GM19467 (cell line): ENCODE measurements at regions not wholly inside any gene's neighbourhood (a gene's known extent, or its start where the extent isn't known, plus 50 kb on each side); places are given as distances from the start of the nearest gene placed in this dataset.
"Not testable (repeated sequence)": the region's sequence is repeated elsewhere in the genome, so short reads cannot be mapped to it uniquely, and the experiment has no call there.

Source experiments
- ATAC-seq: cut with Tn5 transposase; IDR thresholded peaks from one replicate; pipeline ENCODE4 v1.9.1; 2021; ENCODE audit warnings: mild to moderate bottlenecking, moderate library complexity; ENCODE audit not compliant: unreplicated experiment

GRCh38 chr1:61581251-61581650 lies 143.7 kb downstream of the TM2D1 start:
- ATAC-seq, result no peak

- no peak for ATAC-seq
These were observed 144.5 kb downstream of the TM2D1 start for GRCh38 chr1:61580417-61580816.

GRCh38 chr1:61579802-61580201 lies 145.1 kb downstream of the TM2D1 start:
- ATAC-seq, result no peak

- ATAC-seq, result no peak
These were observed 152.9 kb downstream of the TM2D1 start for GRCh38 chr1:61572046-61572445.

GRCh38 chr1:61570191-61570590 lies 154.8 kb downstream of the TM2D1 start:
- ATAC-seq, result no peak

GRCh38 chr1:61569303-61569621 lies 155.7 kb downstream of the TM2D1 start:
- no peak for ATAC-seq

GRCh38 chr1:61568460-61569302 lies 156.3 kb downstream of the TM2D1 start:
- ATAC-seq, result no peak

GRCh38 chr1:61566177-61566576 lies 158.8 kb downstream of the TM2D1 start:
- ATAC-seq, result no peak

- ATAC-seq, result no peak
These were observed 161.3 kb downstream of the TM2D1 start for GRCh38 chr1:61563611-61564010.

- ATAC-seq, result no peak
These were observed 163.3 kb downstream of the TM2D1 start for GRCh38 chr1:61561666-61562065.

- no peak for ATAC-seq
These were observed 164.6 kb downstream of the TM2D1 start for GRCh38 chr1:61560385-61560784.

GRCh38 chr1:61556631-61557030 lies 168.3 kb downstream of the TM2D1 start:
- ATAC-seq, result no peak

GRCh38 chr1:61552630-61553305 lies 172.2 kb downstream of the TM2D1 start:
- no peak for ATAC-seq

GRCh38 chr1:61547302-61547701 lies 177.6 kb downstream of the TM2D1 start:
- not testable (repeated sequence) for ATAC-seq

- ATAC-seq, result not testable (repeated sequence)
These were observed 180.1 kb downstream of the TM2D1 start for GRCh38 chr1:61544870-61545269.

- ATAC-seq, result not testable (repeated sequence)
These were observed 181.4 kb downstream of the TM2D1 start for GRCh38 chr1:61543498-61543897.

- ATAC-seq, result no peak
These were observed 185.1 kb downstream of the TM2D1 start for GRCh38 chr1:61539720-61540462.

GRCh38 chr1:61538228-61538627 lies 186.7 kb downstream of the TM2D1 start:
- ATAC-seq, result no peak

- no peak for ATAC-seq
These were observed 188.5 kb downstream of the TM2D1 start for GRCh38 chr1:61536174-61537108.

GRCh38 chr1:61534847-61535246 lies 190.1 kb downstream of the TM2D1 start:
- no peak for ATAC-seq

GRCh38 chr1:61533546-61533945 lies 191.4 kb downstream of the TM2D1 start:
- no peak for ATAC-seq
